K562 (cell line): ENCODE measurements at regions not wholly inside any gene's neighbourhood (a gene's known extent, or its start where the extent isn't known, plus 50 kb on each side); places are given as distances from the start of the nearest gene placed in this dataset.

Experiments
- BHLHE40 ChIP-seq: IDR thresholded peaks from 2 replicates; pipeline ENCODE4 v1.6.1; 2011; ENCODE audit warnings: low read length, improper control_type of control experiment
- BRCA1 ChIP-seq, 2 experiments: fragments of 450-650 bp in 1 of 2; sonication (generic) in 1 of 2; formaldehyde crosslinking in 1 of 2; IDR thresholded peaks; 2 replicates each; pipeline versions ENCODE4 v1.5.0 to v1.6.1; 2017 to 2020; ENCODE audit warnings: mild to moderate bottlenecking in 1 of 2, missing genetic modification reagents in 1 of 2
- CHD2 ChIP-seq: IDR thresholded peaks from 2 replicates; pipeline ENCODE4 v1.6.1; 2011; ENCODE audit warnings: low read depth, low read length
- CREM ChIP-seq: IDR thresholded peaks from 2 replicates; pipeline ENCODE4 v1.6.1; 2014; ENCODE audit warnings: antibody characterized with exemption, low read depth
- EP300 ChIP-seq: IDR thresholded peaks from 2 replicates; pipeline ENCODE4 v1.6.1; 2012; ENCODE audit warnings: low read length, improper control_type of control experiment
- FOXK2 ChIP-seq, 2 experiments: fragments of 450-650 bp; IDR thresholded peaks in 1 of 2; conservative IDR thresholded peaks in 1 of 2; 2 replicates each; pipeline ENCODE4 v1.6.1; 2016; ENCODE audit warnings: low read depth in 2 of 2, mild to moderate bottlenecking in 1 of 2
- HDAC2 ChIP-seq: fragments of 450-650 bp; IDR thresholded peaks from 2 replicates; pipeline ENCODE4 v1.6.1; 2016; ENCODE audit warnings: mild to moderate bottlenecking
- MAX ChIP-seq: sonication (generic); formaldehyde crosslinking; IDR thresholded peaks from 2 replicates; pipeline ENCODE4 v1.9.0; 2022; ENCODE audit warnings: mild to moderate bottlenecking, missing genetic modification reagents
- SAP30 ChIP-seq: fragments of 200-600 bp; sonication (generic); IDR thresholded peaks from 2 replicates; pipeline ENCODE4 v1.6.1; 2012; ENCODE audit warnings: borderline replicate concordance, low read depth, mild to moderate bottlenecking, moderate library complexity, low read length, control low read depth, inconsistent platforms; ENCODE audit not compliant: insufficient read depth, poor library complexity, severe bottlenecking
- U2AF1 ChIP-seq: fragments of 200-400 bp; formaldehyde crosslinking; optimal IDR thresholded peaks from 2 replicates; pipeline ENCODE3; 2017; ENCODE audit warnings: mild to moderate bottlenecking, low read depth, low read length, moderate library complexity

GRCh38 chr2:22002066-22002465, 878.3 kb downstream of the TDRD15 start:
- TF ChIP-seq MAX (CRISPR knock-in tag): no peak
- no peak for TF ChIP-seq BRCA1 (IDR thresholded peaks at IDR 0.05)
- no peak for TF ChIP-seq BRCA1 (CRISPR knock-in tag; IDR thresholded peaks at IDR 0.05)
- TF ChIP-seq BHLHE40: no peak
- no peak for TF ChIP-seq CREM
- TF ChIP-seq CHD2: no peak
- TF ChIP-seq HDAC2: no peak
- no peak for TF ChIP-seq FOXK2 (conservative IDR thresholded peaks at IDR 0.05 in 1 of 2, IDR thresholded peaks at IDR 0.05 in 1 of 2; ENCODE audit: low read depth in 2 of 2)
- no peak for TF ChIP-seq EP300
- TF ChIP-seq U2AF1: no peak
- TF ChIP-seq SAP30: no peak
